ENCODE measurements at regions not wholly inside any gene's neighbourhood (a gene's known extent, or its start where the extent isn't known, plus 50 kb on each side); places are given as distances from the start of the nearest gene placed in this dataset.

- Mint-ChIP-seq H3K27me3 (ENCODE audit: unreplicated experiment) (peaks cover 3% of the 10 kb centered on the region), H3K9me3 (ENCODE audit: unreplicated experiment) (no peaks in the 10 kb centered on the region), H3K4me3 (ENCODE audit: unreplicated experiment) (no peak overlapping the region), H3K4me1 (ENCODE audit: low read depth, unreplicated experiment) (no peaks in the 10 kb centered on the region), H3K36me3 (ENCODE audit: unreplicated experiment) (no peaks in the 10 kb centered on the region), H3K27ac (ENCODE audit: unreplicated experiment) (no peak overlapping the region)
- no peak for TF ChIP-seq CTCF (IDR thresholded peaks at IDR 0.05; ENCODE audit: partially characterized antibody, unreplicated experiment)
- no peak for DNase-seq
Measured at GRCh38 chr6:146896960-146897701, 298.4 kb downstream of the ADGB start.

- DNase-seq, result no peak
- Mint-ChIP-seq H3K36me3 (ENCODE audit: unreplicated experiment) (no peaks in the 10 kb centered on the region), H3K4me1 (ENCODE audit: low read depth, unreplicated experiment) (no peaks in the 10 kb centered on the region), H3K9me3 (ENCODE audit: unreplicated experiment) (no peaks in the 10 kb centered on the region), H3K27me3 (ENCODE audit: unreplicated experiment) (peaks cover 3% of the 10 kb centered on the region), H3K4me3 (ENCODE audit: unreplicated experiment) (no peak overlapping the region), H3K27ac (ENCODE audit: unreplicated experiment) (no peak overlapping the region)
- no peak for TF ChIP-seq CTCF (IDR thresholded peaks at IDR 0.05; ENCODE audit: partially characterized antibody, unreplicated experiment)
Measured at GRCh38 chr6:146898069-146898887, 299.5 kb downstream of the ADGB start.

GRCh38 chr6:146898888-146899227 is 300.1 kb downstream of the ADGB start:
- Mint-ChIP-seq H3K4me1 (ENCODE audit: low read depth, unreplicated experiment) (no peaks in the 10 kb centered on the region), H3K27me3 (ENCODE audit: unreplicated experiment) (peaks cover 3% of the 10 kb centered on the region), H3K4me3 (ENCODE audit: unreplicated experiment) (no peak overlapping the region), H3K36me3 (ENCODE audit: unreplicated experiment) (no peaks in the 10 kb centered on the region), H3K27ac (ENCODE audit: unreplicated experiment) (no peak overlapping the region), H3K9me3 (ENCODE audit: unreplicated experiment) (no peaks in the 10 kb centered on the region)
- no peak for TF ChIP-seq CTCF (IDR thresholded peaks at IDR 0.05; ENCODE audit: partially characterized antibody, unreplicated experiment)
- no peak for DNase-seq

- H3K9me3 Mint-ChIP-seq (ENCODE audit: unreplicated experiment), result no peaks in the 10 kb centered on the region
- no peaks in the 10 kb centered on the region for H3K36me3 Mint-ChIP-seq (ENCODE audit: unreplicated experiment)
- no peak for TF ChIP-seq CTCF (IDR thresholded peaks at IDR 0.05; ENCODE audit: partially characterized antibody, unreplicated experiment)
- H3K27ac Mint-ChIP-seq (ENCODE audit: unreplicated experiment), result no peak overlapping the region
- H3K4me3 Mint-ChIP-seq (ENCODE audit: unreplicated experiment), result no peak overlapping the region
- H3K4me1 Mint-ChIP-seq (ENCODE audit: low read depth, unreplicated experiment), result no peaks in the 10 kb centered on the region
- no peak for DNase-seq
- no peaks in the 10 kb centered on the region for H3K27me3 Mint-ChIP-seq (ENCODE audit: unreplicated experiment)
Measured at GRCh38 chr6:146901940-146902816, 302.0 kb upstream of the STXBP5 start.
